Endothelial cell of umbilical vein (primary cell): ENCODE measurements at regions not wholly inside any gene's neighbourhood (a gene's known extent, or its start where the extent isn't known, plus 50 kb on each side); places are given as distances from the start of the nearest gene placed in this dataset.

Experiments
- CTCF ChIP-seq, 2 donors: IDR thresholded peaks; 1 replicate in 1 of 2; 2 replicates in 1 of 2; pipeline ENCODE4 v1.5.1; 2011; ENCODE audit warnings: low read length in 2 of 2, mild to moderate bottlenecking in 2 of 2, moderate library complexity in 2 of 2, control low read depth in 1 of 2, inconsistent platforms in 1 of 2, low read depth in 1 of 2; ENCODE audit not compliant: insufficient read depth in 1 of 2; ENCODE audit errors: extremely low read depth in 1 of 2
- EZH2 ChIP-seq: IDR thresholded peaks from 2 replicates; pipeline ENCODE4 v1.6.1; 2012; ENCODE audit warnings: borderline replicate concordance, low read depth, mild to moderate bottlenecking, moderate library complexity, low read length, inconsistent platforms; ENCODE audit not compliant: severe bottlenecking
- FOS ChIP-seq: IDR thresholded peaks from 2 replicates; pipeline ENCODE4 v1.6.1; 2011; ENCODE audit warnings: mild to moderate bottlenecking, low read length, moderate library complexity, borderline replicate concordance; ENCODE audit not compliant: insufficient read depth
- GATA2 ChIP-seq: IDR thresholded peaks from 2 replicates; pipeline ENCODE4 v1.7.0; 2011; ENCODE audit warnings: low read depth, mild to moderate bottlenecking, moderate library complexity, mixed read lengths, low read length; ENCODE audit not compliant: insufficient read length, insufficient read depth
- MAX ChIP-seq: IDR thresholded peaks from 2 replicates; pipeline ENCODE4 v1.6.1; 2011; ENCODE audit not compliant: insufficient read depth, insufficient read length
- MYC ChIP-seq: IDR thresholded peaks from one replicate; pipeline ENCODE4 v1.6.1; 2011; ENCODE audit warnings: mild to moderate bottlenecking, low read depth, low read length
- POLR2A ChIP-seq: IDR thresholded peaks from 2 replicates; pipeline ENCODE4 v1.6.1; 2012; ENCODE audit warnings: low read depth, mild to moderate bottlenecking, control low read depth, low read length
- POLR2AphosphoS5 ChIP-seq: IDR thresholded peaks from 2 replicates; pipeline ENCODE4 v1.6.1; 2012; ENCODE audit warnings: low read depth, mild to moderate bottlenecking, control low read depth, low read length, moderate library complexity; ENCODE audit not compliant: insufficient read depth

GRCh38 chr2:187055463-187055862 is 206.5 kb upstream of the ZSWIM2 start:
- TF ChIP-seq CTCF (IDR thresholded peaks at IDR 0.05; ENCODE audit: extremely low read depth in 1 of 2, insufficient read depth in 1 of 2, low read depth in 1 of 2, low read length in 2 of 2) (no peak), GATA2 (no peak), POLR2A (no peak), MAX (no peak), EZH2 (no peak), POLR2AphosphoS5 (no peak), MYC (no peak), FOS (no peak)
